Keratinocyte (primary cell): ENCODE measurements at regions not wholly inside any gene's neighbourhood (a gene's known extent, or its start where the extent isn't known, plus 50 kb on each side); places are given as distances from the start of the nearest gene placed in this dataset.

Experiments
- DNase-seq: peaks from one replicate; pipeline ENCODE4 v3.0.0-alpha.2; 2011; ENCODE audit warnings: low read depth, missing footprints, low spot score
- FAIRE-seq: peaks from 2 replicates; lab custom pipeline; 2011; peaks lifted over from hg19 to GRCh38; lab: Jason Lieb, UNC
- H2AFZ ChIP-seq: 2 replicates; pipeline ENCODE4 v1.6.0; 2012; ENCODE audit warnings: low read length, control low read depth, inconsistent platforms; ENCODE audit not compliant: control insufficient read depth
- H3K27ac ChIP-seq: 2 replicates; pipeline ENCODE4 v1.5.1; 2011; ENCODE audit warnings: low read length; ENCODE audit not compliant: control insufficient read depth, insufficient read depth
- H3K27me3 ChIP-seq: 3 replicates; pipeline ENCODE4 v1.6.0; 2011; ENCODE audit warnings: low read length; ENCODE audit not compliant: control insufficient read depth, insufficient read depth; ENCODE audit errors: extremely low read depth
- H3K36me3 ChIP-seq, 2 experiments: 2 replicates in 1 of 2; 3 replicates in 1 of 2; pipeline ENCODE4 v1.5.1; 2011; ENCODE audit warnings: low read length in 2 of 2, mild to moderate bottlenecking in 1 of 2; ENCODE audit not compliant: control insufficient read depth in 2 of 2, insufficient read depth in 2 of 2; ENCODE audit errors: extremely low read depth in 1 of 2
- H3K4me1 ChIP-seq: 3 replicates; pipeline ENCODE4 v1.5.1; 2011; ENCODE audit warnings: low read length; ENCODE audit not compliant: control insufficient read depth, insufficient read depth; ENCODE audit errors: extremely low read depth
- H3K4me2 ChIP-seq: 3 replicates; pipeline ENCODE4 v1.6.0; 2011; ENCODE audit warnings: low read depth, low read length; ENCODE audit not compliant: control insufficient read depth, insufficient read depth; ENCODE audit errors: extremely low read depth
- H3K4me3 ChIP-seq, 3 experiments: fragments of 200-600 bp in 1 of 3; sonication (generic) in 1 of 3; 2 replicates in 2 of 3; 3 replicates in 1 of 3; pipeline ENCODE4 v1.5.1; 2011 to 2016; ENCODE audit warnings: low read length in 3 of 3, mild to moderate bottlenecking in 3 of 3, control low read depth in 2 of 3, inconsistent platforms in 1 of 3, low read depth in 1 of 3, mixed read lengths in 1 of 3, mixed run types in 1 of 3, moderate library complexity in 1 of 3; ENCODE audit not compliant: control insufficient read depth in 2 of 3, insufficient read depth in 2 of 3; ENCODE audit errors: extremely low read depth in 1 of 3
- H3K79me2 ChIP-seq: 2 replicates; pipeline ENCODE4 v1.6.0; 2012; ENCODE audit warnings: low read length; ENCODE audit not compliant: control insufficient read depth, insufficient read depth
- H3K9ac ChIP-seq: 3 replicates; pipeline ENCODE4 v1.6.0; 2011; ENCODE audit warnings: low read length; ENCODE audit not compliant: control insufficient read depth, insufficient read depth; ENCODE audit errors: extremely low read depth
- H3K9me1 ChIP-seq: 3 replicates; pipeline ENCODE4 v1.6.0; 2011; ENCODE audit warnings: low read length; ENCODE audit not compliant: control insufficient read depth, insufficient read depth; ENCODE audit errors: extremely low read depth
- H3K9me3 ChIP-seq: 2 replicates; pipeline ENCODE4 v1.5.1; 2012; ENCODE audit warnings: low read depth, low read length; ENCODE audit not compliant: control insufficient read depth
- H4K20me1 ChIP-seq: 3 replicates; pipeline ENCODE4 v1.6.0; 2011; ENCODE audit warnings: low read length; ENCODE audit not compliant: control insufficient read depth, insufficient read depth; ENCODE audit errors: extremely low read depth
- CTCF ChIP-seq, 3 experiments: IDR thresholded peaks in 1 of 3; conservative IDR thresholded peaks in 1 of 3; optimal IDR thresholded peaks in 1 of 3; 2 replicates in 2 of 3; 3 replicates in 1 of 3; pipeline versions ENCODE3 to v1.5.1; 2011; ENCODE audit warnings: low read length in 3 of 3, mild to moderate bottlenecking in 3 of 3, moderate library complexity in 2 of 3, control low read depth in 1 of 3, inconsistent platforms in 1 of 3; ENCODE audit not compliant: insufficient read depth in 2 of 3; ENCODE audit errors: extremely low read depth in 1 of 3
- EZH2 ChIP-seq: IDR thresholded peaks from one replicate; pipeline ENCODE4 v1.6.1; 2012; ENCODE audit warnings: inconsistent platforms, mild to moderate bottlenecking, low read length, moderate library complexity
- dilution Hi-C: fragments of 300-500 bp; cut with MboI; formaldehyde crosslinking; loops from one replicate; pipeline ENCODE4 v1.7.0; 2020; ENCODE audit warnings: low sequenced_read_pairs; ENCODE audit not compliant: extremely low pct_ligation_motif_present

DNA sequence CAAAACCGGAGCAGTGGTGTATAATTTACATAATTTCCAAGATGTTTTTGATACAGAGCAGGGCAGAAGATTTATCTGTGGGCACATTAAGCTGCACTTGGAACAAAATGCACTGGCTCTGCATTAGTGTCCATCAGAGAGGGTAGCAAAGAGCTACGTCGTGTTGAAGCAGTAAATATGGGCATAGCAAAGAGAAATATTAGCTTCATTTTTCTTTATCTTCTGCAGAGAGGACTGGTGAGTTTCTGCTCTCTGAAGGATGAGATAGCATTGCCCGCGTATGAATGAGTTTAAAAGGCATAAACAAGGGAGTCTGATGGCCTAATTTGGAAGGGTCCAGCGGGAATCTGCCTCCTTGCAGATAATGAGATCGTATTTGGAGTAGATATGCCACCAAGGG is 227.8 kb upstream of the CDH11 start:
- no peaks in the 10 kb centered on the region for H3K27me3 ChIP-seq
- H3K27ac ChIP-seq = no peak overlapping the region
- H2AFZ ChIP-seq = no peak overlapping the region
- H3K9me3 ChIP-seq = no peaks in the 10 kb centered on the region
- H4K20me1 ChIP-seq = no peaks in the 10 kb centered on the region
- no peaks in the 10 kb centered on the region for H3K79me2 ChIP-seq
- H3K4me1 ChIP-seq = no peaks in the 10 kb centered on the region
- H3K4me2 ChIP-seq = no peak overlapping the region
- no peaks in the 10 kb centered on the region for H3K36me3 ChIP-seq
- no peak for DNase-seq
- FAIRE-seq = no peak
- TF ChIP-seq EZH2 = no peak
- no peak for TF ChIP-seq CTCF (optimal IDR thresholded peaks at IDR 0.05 in 1 of 3, IDR thresholded peaks at IDR 0.05 in 1 of 3, conservative IDR thresholded peaks at IDR 0.05 in 1 of 3; ENCODE audit: extremely low read depth in 1 of 3, insufficient read depth in 2 of 3, low read length in 3 of 3)
- dilution Hi-C loops = no loop called here
- H3K9me1 ChIP-seq = no peaks in the 10 kb centered on the region
- H3K9ac ChIP-seq = no peak overlapping the region
- no peak overlapping the region for H3K4me3 ChIP-seq

DNA sequence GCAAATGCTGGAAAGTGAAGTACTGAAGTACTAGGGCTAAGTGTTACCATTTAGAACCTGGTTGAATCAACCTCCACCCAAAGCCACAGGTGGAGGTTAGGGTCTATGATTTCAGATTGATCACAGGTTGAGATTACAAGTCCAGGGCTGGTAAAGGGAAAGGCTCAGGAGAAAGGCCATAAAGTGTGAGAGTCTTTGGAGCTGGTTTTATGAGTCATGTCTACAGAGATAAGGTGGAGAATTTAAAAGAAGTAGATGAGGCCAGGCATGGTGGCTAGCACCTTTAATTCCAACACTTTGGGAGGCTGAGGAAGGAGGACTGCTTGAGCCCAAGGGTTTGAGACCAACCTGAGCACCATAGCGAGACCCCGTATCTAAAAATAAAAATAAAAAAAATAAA is 221.7 kb upstream of the CDH11 start:
- FAIRE-seq (no peak), DNase-seq (no peak)
- TF ChIP-seq CTCF (optimal IDR thresholded peaks at IDR 0.05 in 1 of 3, IDR thresholded peaks at IDR 0.05 in 1 of 3, conservative IDR thresholded peaks at IDR 0.05 in 1 of 3; ENCODE audit: extremely low read depth in 1 of 3, insufficient read depth in 2 of 3, low read length in 3 of 3) (no peak), EZH2 (no peak)
- H3K79me2 ChIP-seq = no peaks in the 10 kb centered on the region
- no peak overlapping the region for H3K27ac ChIP-seq
- no peaks in the 10 kb centered on the region for H3K4me1 ChIP-seq
- H3K4me2 ChIP-seq = no peak overlapping the region
- H4K20me1 ChIP-seq = no peaks in the 10 kb centered on the region
- no peak overlapping the region for H3K4me3 ChIP-seq
- no peak overlapping the region for H3K9ac ChIP-seq
- no peak overlapping the region for H2AFZ ChIP-seq
- H3K36me3 ChIP-seq = no peaks in the 10 kb centered on the region
- dilution Hi-C loops = no loop called here
- H3K9me1 ChIP-seq = no peaks in the 10 kb centered on the region
- no peaks in the 10 kb centered on the region for H3K27me3 ChIP-seq
- no peaks in the 10 kb centered on the region for H3K9me3 ChIP-seq
